ENCODE measurements at regions not wholly inside any gene's neighbourhood (a gene's known extent, or its start where the extent isn't known, plus 50 kb on each side); places are given as distances from the start of the nearest gene placed in this dataset.

GRCh38 chr2:16409006-16409390 lies 256.6 kb downstream of the CYRIA start:
- no peaks in the 10 kb centered on the region for H3K36me3 ChIP-seq
- peaks cover 38% of the 10 kb centered on the region for H3K4me1 ChIP-seq
- H3K27me3 ChIP-seq (ENCODE audit: low read depth) = no peaks in the 10 kb centered on the region
- no peak overlapping the region for H3K4me3 ChIP-seq
- no peak for DNase-seq
- intact Hi-C loops (cut with micrococcal nuclease) = no loop called here
- TF ChIP-seq CTCF (IDR thresholded peaks at IDR 0.05; ENCODE audit: borderline replicate concordance) = no peak
- no peak overlapping the region for H3K27ac ChIP-seq (replicated peaks)
- no peaks in the 10 kb centered on the region for H3K9me3 ChIP-seq (replicated peaks)

GRCh38 chr2:16408331-16409005 lies 257.2 kb downstream of the CYRIA start:
- no peak for TF ChIP-seq CTCF (IDR thresholded peaks at IDR 0.05; ENCODE audit: borderline replicate concordance)

GRCh38 chr2:16407358-16407757 lies 258.3 kb downstream of the CYRIA start:
- H3K4me1 ChIP-seq = peaks cover 26% of the 10 kb centered on the region
- H3K27ac ChIP-seq (replicated peaks) = peak overlapping the region; percentile 69
- peak; percentile 29 for DNase-seq
- H3K27me3 ChIP-seq (ENCODE audit: low read depth) = no peaks in the 10 kb centered on the region
- H3K9me3 ChIP-seq (replicated peaks) = no peaks in the 10 kb centered on the region
- intact Hi-C loops (cut with micrococcal nuclease) = no loop called here
- no peak for TF ChIP-seq CTCF (IDR thresholded peaks at IDR 0.05; ENCODE audit: borderline replicate concordance)
- H3K36me3 ChIP-seq = no peaks in the 10 kb centered on the region
- no peak overlapping the region for H3K4me3 ChIP-seq

More at GRCh38 chr2:16408331-16409005, 257.2 kb downstream of the CYRIA start:
- intact Hi-C loops (cut with micrococcal nuclease) = no loop called here
- Histone ChIP-seq H3K4me3 (no peak overlapping the region), H3K9me3 (replicated peaks) (no peaks in the 10 kb centered on the region), H3K27ac (replicated peaks) (peak overlapping the region; percentile 69), H3K27me3 (ENCODE audit: low read depth) (no peaks in the 10 kb centered on the region), H3K36me3 (no peaks in the 10 kb centered on the region), H3K4me1 (peaks cover 33% of the 10 kb centered on the region)
- DNase-seq = no peak

- H3K4me3 ChIP-seq = no peak overlapping the region
- peak overlapping the region; percentile 69 for H3K27ac ChIP-seq (replicated peaks)
- no peaks in the 10 kb centered on the region for H3K36me3 ChIP-seq
- H3K4me1 ChIP-seq = peaks cover 26% of the 10 kb centered on the region
- intact Hi-C loops (cut with micrococcal nuclease) = no loop called here
- no peaks in the 10 kb centered on the region for H3K27me3 ChIP-seq (ENCODE audit: low read depth)
- DNase-seq = no peak
- H3K9me3 ChIP-seq (replicated peaks) = no peaks in the 10 kb centered on the region
- TF ChIP-seq CTCF (IDR thresholded peaks at IDR 0.05; ENCODE audit: borderline replicate concordance) = no peak
These were observed 258.9 kb downstream of the CYRIA start for GRCh38 chr2:16406496-16407289.

GRCh38 chr2:16405551-16405950 lies 260.1 kb downstream of the CYRIA start:
- intact Hi-C loops (cut with micrococcal nuclease) = no loop called here
- no peak for DNase-seq
- no peaks in the 10 kb centered on the region for H3K36me3 ChIP-seq

More at GRCh38 chr2:16405551-16405950, 260.1 kb downstream of the CYRIA start:
- no peaks in the 10 kb centered on the region for H3K9me3 ChIP-seq (replicated peaks)
- no peak overlapping the region for H3K27ac ChIP-seq (replicated peaks)
- no peak overlapping the region for H3K4me3 ChIP-seq
- no peak for TF ChIP-seq CTCF (IDR thresholded peaks at IDR 0.05; ENCODE audit: borderline replicate concordance)
- peaks cover 27% of the 10 kb centered on the region for H3K4me1 ChIP-seq
- H3K27me3 ChIP-seq (ENCODE audit: low read depth) = no peaks in the 10 kb centered on the region

Data from left ventricle myocardium inferior (tissue), 1 donor.